ENCODE measurements at regions not wholly inside any gene's neighbourhood (a gene's known extent, or its start where the extent isn't known, plus 50 kb on each side); places are given as distances from the start of the nearest gene placed in this dataset.

GRCh38 chr7:115721293-115722217, 309.0 kb downstream of the TFEC start (continued):
- TF ChIP-seq NFE2L2 (IDR thresholded peaks at IDR 0.05; ENCODE audit: low read depth, low read length): no peak

GRCh38 chr7:115719963-115720362, 310.6 kb downstream of the TFEC start:
- dilution Hi-C loops (cut with HindIII; ENCODE audit: low sequenced_read_pairs, unreplicated experiment) (no loop called here), intact Hi-C loops (cut with micrococcal nuclease) (no loop called here), in situ Hi-C loops (cut with MboI; ENCODE audit: low sequenced_read_pairs) (no loop called here)
- H2AK5ac ChIP-seq (ENCODE audit: low read depth, low read length): no peak overlapping the region
- no peak overlapping the region for H2AK9ac ChIP-seq (replicated peaks; ENCODE audit: low read depth, low read length, poor library complexity)
- H3K27me3 ChIP-seq (ENCODE audit: control insufficient read depth, insufficient read depth, low read length): no peaks in the 10 kb centered on the region
- H3K79me1 ChIP-seq (ENCODE audit: low read depth in 1 of 2, low read length in 2 of 2): no peaks in the 10 kb centered on the region
- no peaks in the 10 kb centered on the region for H3K36me3 ChIP-seq (ENCODE audit: control insufficient read depth, insufficient read depth, low read length)
- POLR2A ChIA-PET (ENCODE audit: unreplicated experiment): no interaction called here
- H3K9ac ChIP-seq (ENCODE audit: low read depth, low read length): no peak overlapping the region
- no peaks in the 10 kb centered on the region for H3K9me3 ChIP-seq (ENCODE audit: control insufficient read depth, insufficient read depth, low read length)
- H3K4me1 ChIP-seq (ENCODE audit: control insufficient read depth, insufficient read depth, low read length): no peaks in the 10 kb centered on the region
- no peak overlapping the region for H4K8ac ChIP-seq (ENCODE audit: low read depth in 2 of 2, low read length in 2 of 2)
- H3K4me2 ChIP-seq (ENCODE audit: low read depth, low read length): no peak overlapping the region
- no peak overlapping the region for H3K56ac ChIP-seq (ENCODE audit: extremely low read depth, insufficient read depth, low read length)
- DNase-seq (no peak), ATAC-seq (ENCODE audit: low read depth) (no peak)
- no peak overlapping the region for H4K5ac ChIP-seq (ENCODE audit: low read depth, low read length)
- no CpG with 5 or more reads among the region's 5 CpGs for WGBS, 2 experiments (ENCODE audit: extremely low coverage in 2 of 2, insufficient read length in 1 of 2)
- H4K20me1 ChIP-seq (ENCODE audit: insufficient read depth, low read length): no peaks in the 10 kb centered on the region
- no TSS peak for BruUV-seq (replicated peaks)
- H4K91ac ChIP-seq (ENCODE audit: insufficient read depth, low read depth, low read length): no peak overlapping the region
- H3K4me3 ChIP-seq (ENCODE audit: insufficient read depth, low read depth, low read length): no peak overlapping the region
- H3K27ac ChIP-seq (ENCODE audit: insufficient read depth, low read length): no peak overlapping the region
- no peak overlapping the region for H2AFZ ChIP-seq (replicated peaks; ENCODE audit: low read length, poor library complexity)
- H3K9me1 ChIP-seq (ENCODE audit: insufficient read depth, low read length): no peaks in the 10 kb centered on the region
- no peak overlapping the region for H2BK15ac ChIP-seq (ENCODE audit: low read depth, low read length)
- no peak overlapping the region for H2BK120ac ChIP-seq (ENCODE audit: low read depth, low read length)
- H2BK5ac ChIP-seq (ENCODE audit: low read depth, low read length, poor library complexity, severe bottlenecking): no peak overlapping the region
- H3K4ac ChIP-seq (ENCODE audit: low read depth, low read length): no peak overlapping the region
- H3K14ac ChIP-seq (replicated peaks; ENCODE audit: low read depth, low read length): no peak overlapping the region
- no peak overlapping the region for H3K18ac ChIP-seq (ENCODE audit: low read depth, low read length)
- H3K23ac ChIP-seq (ENCODE audit: low read depth, low read length): no peak overlapping the region
- CTCF ChIA-PET: no interaction called here
- no peak overlapping the region for H2BK20ac ChIP-seq (ENCODE audit: low read depth, low read length)
- TF ChIP-seq CTCF (conservative IDR thresholded peaks at IDR 0.05; ENCODE audit: low read depth, low read length) (no peak), BHLHE40 (IDR thresholded peaks at IDR 0.05; ENCODE audit: low read depth, low read length) (no peak), RAD21 (IDR thresholded peaks at IDR 0.05; ENCODE audit: low read length) (no peak), MXI1 (IDR thresholded peaks at IDR 0.05; ENCODE audit: borderline replicate concordance, low read depth, low read length) (no peak), NFE2L2 (IDR thresholded peaks at IDR 0.05; ENCODE audit: low read depth, low read length) (no peak), CEBPB (IDR thresholded peaks at IDR 0.05; ENCODE audit: low read depth, low read length) (no peak), MAFK (IDR thresholded peaks at IDR 0.05; ENCODE audit: low read depth, low read length) (no peak), ELK1 (IDR thresholded peaks at IDR 0.05; ENCODE audit: borderline replicate concordance, low read depth, low read length) (no peak), USF2 (IDR thresholded peaks at IDR 0.05; ENCODE audit: low read depth, low read length) (no peak), RFX5 (IDR thresholded peaks at IDR 0.05; ENCODE audit: low read depth, low read length) (no peak), SMC3 (IDR thresholded peaks at IDR 0.05; ENCODE audit: low read depth, low read length) (no peak), CHD1 (IDR thresholded peaks at IDR 0.05; ENCODE audit: low read depth, low read length) (no peak), RCOR1 (IDR thresholded peaks at IDR 0.05; ENCODE audit: insufficient replicate concordance, low read length) (no peak)
